ENCODE measurements at regions not wholly inside any gene's neighbourhood (a gene's known extent, or its start where the extent isn't known, plus 50 kb on each side); places are given as distances from the start of the nearest gene placed in this dataset.

DNA sequence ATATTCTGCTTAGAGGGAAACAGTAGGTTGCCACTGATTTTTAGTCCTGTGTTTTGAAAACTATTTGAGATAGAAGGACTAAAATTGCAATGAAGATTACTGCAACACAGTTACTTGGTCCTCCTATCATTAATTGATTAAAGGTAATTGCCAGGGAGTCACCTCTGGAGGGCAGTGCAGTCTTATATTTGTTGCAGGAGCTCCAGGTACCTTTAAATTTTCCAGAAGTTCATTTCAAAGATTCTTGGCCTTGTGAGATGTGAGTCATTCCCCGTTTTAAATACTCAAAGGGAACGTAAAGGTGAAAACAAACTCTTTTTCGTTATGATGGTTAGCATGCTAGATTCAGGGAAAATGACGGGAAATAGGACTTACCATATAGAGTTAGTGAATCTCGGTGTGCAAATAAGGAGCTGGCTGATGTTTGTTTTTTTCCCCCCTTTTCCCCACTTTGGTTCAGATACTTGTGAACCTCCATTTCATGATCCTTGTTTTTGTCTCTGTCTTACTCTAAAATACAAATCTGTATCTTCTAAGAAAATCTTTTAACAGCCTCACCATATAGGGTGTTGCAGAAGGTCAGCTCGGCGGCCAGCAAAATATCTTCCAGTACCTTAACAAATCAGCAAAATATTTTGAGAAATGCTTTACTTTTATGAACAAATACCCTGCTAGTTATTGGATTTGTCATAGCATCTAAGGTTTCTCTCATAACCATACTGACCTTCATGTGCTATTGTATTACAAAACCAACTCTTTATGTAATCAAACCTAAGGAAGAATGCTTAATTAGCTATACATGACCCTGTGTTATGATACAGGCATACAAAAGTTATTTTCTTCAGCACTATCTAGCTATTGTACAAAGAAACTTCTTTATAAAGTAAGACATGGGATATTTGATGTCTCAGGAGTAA is 143.0 kb upstream of the HDAC9 start:
- TF ChIP-seq, protein P1, sequence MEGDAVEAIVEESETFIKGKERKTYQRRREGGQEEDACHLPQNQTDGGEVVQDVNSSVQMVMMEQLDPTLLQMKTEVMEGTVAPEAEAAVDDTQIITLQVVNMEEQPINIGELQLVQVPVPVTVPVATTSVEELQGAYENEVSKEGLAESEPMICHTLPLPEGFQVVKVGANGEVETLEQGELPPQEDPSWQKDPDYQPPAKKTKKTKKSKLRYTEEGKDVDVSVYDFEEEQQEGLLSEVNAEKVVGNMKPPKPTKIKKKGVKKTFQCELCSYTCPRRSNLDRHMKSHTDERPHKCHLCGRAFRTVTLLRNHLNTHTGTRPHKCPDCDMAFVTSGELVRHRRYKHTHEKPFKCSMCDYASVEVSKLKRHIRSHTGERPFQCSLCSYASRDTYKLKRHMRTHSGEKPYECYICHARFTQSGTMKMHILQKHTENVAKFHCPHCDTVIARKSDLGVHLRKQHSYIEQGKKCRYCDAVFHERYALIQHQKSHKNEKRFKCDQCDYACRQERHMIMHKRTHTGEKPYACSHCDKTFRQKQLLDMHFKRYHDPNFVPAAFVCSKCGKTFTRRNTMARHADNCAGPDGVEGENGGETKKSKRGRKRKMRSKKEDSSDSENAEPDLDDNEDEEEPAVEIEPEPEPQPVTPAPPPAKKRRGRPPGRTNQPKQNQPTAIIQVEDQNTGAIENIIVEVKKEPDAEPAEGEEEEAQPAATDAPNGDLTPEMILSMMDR (IDR thresholded peaks at IDR 0.05; ENCODE audit: extremely low read depth in 1 of 2, insufficient read depth in 1 of 2, low read depth in 1 of 2, low read length in 2 of 2): peak; percentile 40 to 55
- TF ChIP-seq EZH2 (IDR thresholded peaks at IDR 0.05; ENCODE audit: borderline replicate concordance, low read depth, low read length, severe bottlenecking): no peak
- no peak for TF ChIP-seq POLR2AphosphoS5 (IDR thresholded peaks at IDR 0.05; ENCODE audit: insufficient read depth, low read depth, low read length)
- TF ChIP-seq FOS (IDR thresholded peaks at IDR 0.05; ENCODE audit: borderline replicate concordance, insufficient read depth, low read length): peak; percentile 48
- TF ChIP-seq POLR2A (IDR thresholded peaks at IDR 0.05; ENCODE audit: low read depth, low read length): no peak
- TF ChIP-seq, protein P2, sequence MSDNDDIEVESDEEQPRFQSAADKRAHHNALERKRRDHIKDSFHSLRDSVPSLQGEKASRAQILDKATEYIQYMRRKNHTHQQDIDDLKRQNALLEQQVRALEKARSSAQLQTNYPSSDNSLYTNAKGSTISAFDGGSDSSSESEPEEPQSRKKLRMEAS (IDR thresholded peaks at IDR 0.05; ENCODE audit: insufficient read depth, insufficient read length): no peak
- TF ChIP-seq JUN (IDR thresholded peaks at IDR 0.05; ENCODE audit: borderline replicate concordance, insufficient read depth, insufficient read length, low read depth): peak; percentile 64

Measured in endothelial cell of umbilical vein (primary cell).